ENCODE measurements at regions not wholly inside any gene's neighbourhood (a gene's known extent, or its start where the extent isn't known, plus 50 kb on each side); places are given as distances from the start of the nearest gene placed in this dataset.

DNA sequence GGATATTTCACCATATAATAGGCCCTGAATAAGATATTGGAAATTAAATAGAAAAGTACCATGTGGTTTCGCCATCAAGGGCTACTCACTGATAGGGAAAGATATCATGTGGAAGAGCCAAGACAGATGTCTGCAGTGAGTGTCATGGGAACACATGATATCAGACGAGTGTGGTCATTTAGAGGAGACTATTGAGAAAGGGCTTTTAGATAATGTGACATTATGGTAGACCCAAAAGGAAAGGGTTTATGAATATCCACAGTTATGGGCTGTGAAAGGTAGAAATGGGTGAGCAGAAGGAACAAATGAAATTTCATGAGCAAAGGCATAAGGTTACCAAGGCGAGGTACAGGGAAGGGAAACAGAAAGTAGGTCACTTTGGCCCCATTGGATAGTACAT, 182.3 kb upstream of the PRSS16 start:
- TF ChIP-seq EZH2 (IDR thresholded peaks at IDR 0.05; ENCODE audit: insufficient read depth, low read length), result no peak
- TF ChIP-seq, protein P1, sequence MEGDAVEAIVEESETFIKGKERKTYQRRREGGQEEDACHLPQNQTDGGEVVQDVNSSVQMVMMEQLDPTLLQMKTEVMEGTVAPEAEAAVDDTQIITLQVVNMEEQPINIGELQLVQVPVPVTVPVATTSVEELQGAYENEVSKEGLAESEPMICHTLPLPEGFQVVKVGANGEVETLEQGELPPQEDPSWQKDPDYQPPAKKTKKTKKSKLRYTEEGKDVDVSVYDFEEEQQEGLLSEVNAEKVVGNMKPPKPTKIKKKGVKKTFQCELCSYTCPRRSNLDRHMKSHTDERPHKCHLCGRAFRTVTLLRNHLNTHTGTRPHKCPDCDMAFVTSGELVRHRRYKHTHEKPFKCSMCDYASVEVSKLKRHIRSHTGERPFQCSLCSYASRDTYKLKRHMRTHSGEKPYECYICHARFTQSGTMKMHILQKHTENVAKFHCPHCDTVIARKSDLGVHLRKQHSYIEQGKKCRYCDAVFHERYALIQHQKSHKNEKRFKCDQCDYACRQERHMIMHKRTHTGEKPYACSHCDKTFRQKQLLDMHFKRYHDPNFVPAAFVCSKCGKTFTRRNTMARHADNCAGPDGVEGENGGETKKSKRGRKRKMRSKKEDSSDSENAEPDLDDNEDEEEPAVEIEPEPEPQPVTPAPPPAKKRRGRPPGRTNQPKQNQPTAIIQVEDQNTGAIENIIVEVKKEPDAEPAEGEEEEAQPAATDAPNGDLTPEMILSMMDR (IDR thresholded peaks at IDR 0.05; ENCODE audit: insufficient read depth, low read depth, low read length), result no peak

All from astrocyte (in vitro differentiated cells and primary cell).